ENCODE measurements at regions not wholly inside any gene's neighbourhood (a gene's known extent, or its start where the extent isn't known, plus 50 kb on each side); places are given as distances from the start of the nearest gene placed in this dataset.

DNA sequence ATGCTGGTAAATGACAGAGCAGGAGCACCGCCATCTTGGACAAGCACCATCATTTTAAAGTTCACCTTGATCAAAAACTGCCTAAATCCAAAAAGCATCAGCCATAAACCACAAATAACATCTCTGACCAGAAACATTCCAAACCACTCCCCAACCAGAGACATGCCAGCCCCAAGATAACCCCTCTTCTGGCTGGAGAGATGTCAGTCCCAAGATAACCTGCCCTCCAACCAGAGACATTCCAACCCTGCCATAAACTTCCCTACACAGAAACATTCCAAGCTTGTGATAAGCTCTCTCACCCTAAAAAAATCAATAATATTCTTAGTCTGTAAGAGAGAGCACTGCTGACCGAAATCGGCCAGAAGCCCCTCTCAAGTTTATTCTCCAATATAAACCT, 659.3 kb downstream of the XPNPEP1 start:
- TF ChIP-seq, protein P1, sequence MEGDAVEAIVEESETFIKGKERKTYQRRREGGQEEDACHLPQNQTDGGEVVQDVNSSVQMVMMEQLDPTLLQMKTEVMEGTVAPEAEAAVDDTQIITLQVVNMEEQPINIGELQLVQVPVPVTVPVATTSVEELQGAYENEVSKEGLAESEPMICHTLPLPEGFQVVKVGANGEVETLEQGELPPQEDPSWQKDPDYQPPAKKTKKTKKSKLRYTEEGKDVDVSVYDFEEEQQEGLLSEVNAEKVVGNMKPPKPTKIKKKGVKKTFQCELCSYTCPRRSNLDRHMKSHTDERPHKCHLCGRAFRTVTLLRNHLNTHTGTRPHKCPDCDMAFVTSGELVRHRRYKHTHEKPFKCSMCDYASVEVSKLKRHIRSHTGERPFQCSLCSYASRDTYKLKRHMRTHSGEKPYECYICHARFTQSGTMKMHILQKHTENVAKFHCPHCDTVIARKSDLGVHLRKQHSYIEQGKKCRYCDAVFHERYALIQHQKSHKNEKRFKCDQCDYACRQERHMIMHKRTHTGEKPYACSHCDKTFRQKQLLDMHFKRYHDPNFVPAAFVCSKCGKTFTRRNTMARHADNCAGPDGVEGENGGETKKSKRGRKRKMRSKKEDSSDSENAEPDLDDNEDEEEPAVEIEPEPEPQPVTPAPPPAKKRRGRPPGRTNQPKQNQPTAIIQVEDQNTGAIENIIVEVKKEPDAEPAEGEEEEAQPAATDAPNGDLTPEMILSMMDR (conservative IDR thresholded peaks at IDR 0.05; ENCODE audit: low read depth, low read length), result no peak
- TF ChIP-seq POLR2A (IDR thresholded peaks at IDR 0.05; ENCODE audit: low read depth, low read length) (no peak), CHD1 (IDR thresholded peaks at IDR 0.05; ENCODE audit: low read depth, low read length) (no peak), BHLHE40 (IDR thresholded peaks at IDR 0.05; ENCODE audit: low read depth, low read length) (no peak)

All from IMR-90 (cell line).